ENCODE measurements at regions not wholly inside any gene's neighbourhood (a gene's known extent, or its start where the extent isn't known, plus 50 kb on each side); places are given as distances from the start of the nearest gene placed in this dataset.

GRCh38 chr16:86868070-86868469 lies 289.7 kb downstream of the FOXL1 start:
- DNase-seq, result no peak

DNA sequence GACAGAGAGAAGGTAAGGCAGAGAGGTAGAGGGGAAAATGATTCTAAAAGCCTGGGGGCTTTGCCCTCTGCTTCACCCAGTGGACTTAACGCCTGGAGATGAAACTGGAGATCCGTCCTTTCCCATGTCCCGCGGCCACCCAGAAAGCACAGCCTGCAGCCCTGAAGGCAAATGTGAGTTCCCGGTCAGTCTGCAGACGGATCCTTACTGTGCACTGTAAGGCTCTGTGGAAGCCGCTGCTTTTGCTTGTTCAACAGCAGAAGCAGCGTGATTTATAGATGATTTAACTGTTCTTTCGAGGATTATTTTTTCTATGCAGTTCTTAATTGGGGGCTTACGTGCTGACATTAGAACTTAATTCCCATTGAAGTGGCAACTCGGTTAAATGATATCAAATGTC lies 290.4 kb downstream of the FOXL1 start:
- DNase-seq, result no peak

GRCh38 chr16:86869288-86870022 lies 291.1 kb downstream of the FOXL1 start:
- no peak for DNase-seq

DNA sequence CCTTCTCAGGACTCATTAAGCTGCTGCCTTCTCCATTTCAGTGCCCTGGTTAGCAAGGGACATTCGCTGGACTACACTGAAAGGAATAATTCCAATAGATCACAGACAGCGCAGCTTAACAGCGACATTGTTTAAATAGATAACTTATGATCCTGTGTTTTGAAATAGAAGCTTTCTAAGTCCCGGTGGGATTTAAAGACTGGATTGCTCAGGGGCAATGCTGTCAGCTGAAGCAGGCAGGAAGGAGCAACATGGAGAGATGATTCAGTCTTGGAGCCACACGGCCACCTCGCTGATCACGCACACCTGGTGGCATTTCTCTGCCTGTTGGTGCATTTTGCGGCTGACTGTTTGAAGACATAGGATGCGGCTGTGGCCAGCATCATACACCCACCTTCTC lies 292.0 kb downstream of the FOXL1 start:
- DNase-seq, result no peak

- no peak for DNase-seq
Observed at GRCh38 chr16:86872131-86872530, 293.8 kb downstream of the FOXL1 start.

DNA sequence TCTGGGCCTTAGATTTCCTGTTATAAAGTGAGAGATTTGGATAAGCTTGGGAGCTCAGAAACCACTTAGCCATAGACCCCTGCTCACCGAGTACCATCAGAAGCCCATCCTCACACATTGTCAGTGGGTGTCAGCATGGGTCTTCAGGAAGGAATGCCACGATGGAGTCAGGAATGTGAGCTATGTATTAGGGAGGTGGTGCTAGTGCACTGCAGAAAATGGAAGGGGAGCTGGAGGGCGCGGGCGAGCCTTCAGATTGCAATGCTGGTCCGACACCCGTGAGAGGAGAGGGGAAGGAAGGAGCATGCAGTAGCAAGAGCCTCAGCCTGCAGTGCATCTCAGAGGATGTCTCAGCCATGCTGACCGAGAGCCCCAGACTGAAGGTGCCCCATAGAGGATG lies 294.5 kb downstream of the FOXL1 start:
- DNase-seq, result no peak

DNA sequence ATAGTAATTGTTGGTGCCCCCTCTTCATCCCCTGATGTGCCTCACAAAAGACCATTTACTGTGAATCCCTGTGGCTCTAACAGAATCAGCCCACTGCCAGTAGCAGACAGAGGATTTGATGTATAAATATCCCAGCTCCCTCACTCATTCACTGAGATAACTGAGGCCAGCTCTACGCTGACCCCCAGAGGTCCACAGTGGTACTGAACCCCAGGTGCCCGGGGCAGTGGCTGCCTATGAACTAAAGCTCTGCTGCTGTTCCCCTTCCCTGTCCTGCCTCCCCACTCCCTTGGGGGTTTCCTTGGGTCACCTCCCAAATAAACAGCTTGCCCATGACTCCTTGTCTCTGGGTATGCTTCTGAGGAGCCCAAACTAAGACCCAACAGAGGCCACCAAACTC lies 295.8 kb downstream of the FOXL1 start:
- DNase-seq, result no peak

DNA sequence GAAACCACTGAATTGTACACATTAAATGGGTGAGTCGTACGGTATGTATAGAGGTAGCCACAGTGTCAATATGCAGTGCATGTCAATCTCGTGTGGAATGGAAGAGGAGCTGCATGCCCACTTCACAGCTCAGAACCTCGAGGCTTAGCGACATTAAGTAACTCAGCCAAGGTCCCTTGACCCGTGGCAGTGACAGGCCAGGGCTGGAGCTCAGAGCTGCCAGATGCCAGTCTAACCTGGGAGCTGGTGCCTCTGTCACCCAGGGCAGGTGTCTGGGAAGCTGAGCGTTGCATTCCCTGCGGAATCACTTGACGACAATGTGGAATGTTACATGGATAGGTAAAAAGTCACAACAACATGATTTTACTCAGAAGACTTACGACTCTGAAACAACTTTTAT lies 298.1 kb downstream of the FOXL1 start:
- DNase-seq, result no peak

DNA sequence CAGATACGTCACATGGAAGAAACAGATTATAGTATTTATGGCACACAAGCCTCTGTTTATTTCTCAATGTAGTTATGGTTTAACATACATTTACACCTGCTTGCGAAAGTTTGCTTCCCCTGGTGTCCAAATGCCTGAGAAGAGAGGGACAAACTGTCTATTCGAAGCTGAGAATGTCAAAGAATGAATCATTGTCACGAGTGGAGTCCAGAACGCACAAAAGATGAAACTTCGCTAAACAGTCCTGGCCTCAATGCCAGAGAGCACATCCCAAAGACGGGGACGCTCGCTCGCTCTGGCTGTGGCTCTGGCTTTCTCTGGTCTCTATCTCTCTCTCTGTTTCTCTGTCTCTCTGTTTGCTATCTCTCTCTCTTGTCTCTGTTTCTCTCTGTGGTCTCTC lies 298.8 kb downstream of the FOXL1 start:
- no peak for DNase-seq

- no peak for DNase-seq
Observed at GRCh38 chr16:86877835-86878234, 299.5 kb downstream of the FOXL1 start.

GRCh38 chr16:86878236-86879080 lies 300.1 kb downstream of the FOXL1 start:
- no peak for DNase-seq

DNA sequence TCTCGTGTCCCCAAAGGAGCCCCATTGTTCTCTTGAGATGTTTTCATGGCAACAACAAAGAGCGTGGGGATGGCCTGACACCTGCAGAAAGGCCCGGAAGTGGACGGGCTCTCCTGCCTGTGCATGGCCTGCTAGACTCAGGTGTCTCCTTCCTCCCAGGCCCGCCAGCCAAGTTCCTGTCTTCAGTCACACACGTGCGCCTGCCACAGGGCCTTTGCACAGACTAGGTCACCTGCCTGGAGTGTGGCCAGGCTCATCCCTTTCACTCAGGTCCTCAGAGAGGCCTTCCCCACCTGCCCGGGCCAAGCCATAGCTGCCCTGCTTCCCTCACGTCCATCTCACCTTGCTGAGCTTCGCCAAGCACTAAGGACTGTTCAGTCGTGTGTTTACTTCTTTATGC lies 300.9 kb downstream of the FOXL1 start:
- no peak for DNase-seq

DNA sequence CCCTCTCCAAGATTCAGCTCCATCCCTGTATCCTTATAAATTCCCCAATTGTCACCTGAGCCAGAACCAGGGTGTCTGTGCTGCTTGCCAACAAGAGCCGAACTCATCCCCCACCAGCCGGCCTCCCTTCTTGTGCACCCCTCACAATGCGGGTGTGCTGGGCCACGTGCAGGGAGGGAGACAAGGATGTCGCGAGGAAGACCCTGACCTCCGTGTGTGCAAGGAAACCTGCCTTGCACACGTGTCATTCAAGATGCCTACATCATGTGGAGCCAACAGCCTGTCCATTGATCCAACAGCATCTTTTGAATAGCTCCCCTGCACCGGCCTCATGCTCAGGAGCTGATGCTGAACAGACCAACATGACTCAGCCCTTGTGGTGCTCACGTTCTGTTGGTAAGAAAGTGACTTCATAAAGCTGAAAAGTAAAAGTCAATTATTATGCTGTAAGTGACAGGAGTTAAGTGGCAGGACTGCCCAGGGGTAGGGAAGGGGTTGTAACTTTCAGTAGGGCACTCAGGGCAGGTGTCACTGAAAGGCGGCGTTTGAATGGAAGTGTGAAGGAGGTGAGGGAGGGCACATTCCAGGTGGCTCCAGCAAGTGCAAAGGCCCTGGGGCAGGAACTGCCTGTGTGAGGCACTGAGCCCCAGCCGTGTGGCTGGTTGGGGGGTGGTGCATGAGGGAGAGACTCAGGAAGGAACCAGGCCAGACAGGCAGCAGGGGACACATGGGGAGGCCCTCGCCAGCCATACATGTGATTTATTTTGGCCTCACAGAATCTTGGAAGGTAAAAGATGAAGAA lies 302.2 kb downstream of the FOXL1 start:
- no peak for DNase-seq

GRCh38 chr16:86881118-86881510 lies 302.8 kb downstream of the FOXL1 start:
- no peak for DNase-seq

GRCh38 chr16:86881861-86882273 lies 303.5 kb downstream of the FOXL1 start:
- no peak for DNase-seq

DNA sequence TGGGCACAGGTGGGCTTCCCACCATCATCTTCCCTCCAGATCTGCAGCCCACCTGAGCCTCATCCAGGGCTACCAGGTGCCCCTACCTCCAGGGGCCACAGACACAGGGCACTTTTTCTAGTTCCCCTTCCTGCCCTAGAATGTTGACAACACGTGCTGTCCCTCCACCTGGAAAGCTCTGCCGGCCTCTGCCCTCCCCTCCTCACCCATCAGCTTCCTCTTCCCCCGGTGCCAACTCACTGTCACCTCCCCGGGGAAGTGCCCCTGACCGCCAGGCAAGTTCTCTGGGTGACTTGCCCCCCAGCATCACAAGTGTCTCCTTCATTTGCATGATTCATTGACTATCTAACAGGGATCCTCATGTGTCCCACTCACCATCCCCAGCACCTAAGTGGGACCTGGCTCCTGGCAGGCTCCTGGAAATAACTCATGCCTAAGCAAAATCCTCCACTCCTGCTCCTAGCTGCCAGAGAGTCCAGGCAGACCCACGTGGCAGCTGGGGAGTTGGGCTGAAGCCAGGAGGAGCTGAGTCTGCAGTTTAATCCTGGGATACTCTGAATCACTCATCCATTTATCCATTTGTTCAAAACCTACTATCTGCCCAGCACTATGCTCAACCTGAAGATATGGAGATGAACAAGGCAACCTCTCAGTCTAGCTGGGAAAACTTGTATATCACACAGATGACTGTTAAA lies 304.4 kb downstream of the FOXL1 start:
- no peak for DNase-seq

DNA sequence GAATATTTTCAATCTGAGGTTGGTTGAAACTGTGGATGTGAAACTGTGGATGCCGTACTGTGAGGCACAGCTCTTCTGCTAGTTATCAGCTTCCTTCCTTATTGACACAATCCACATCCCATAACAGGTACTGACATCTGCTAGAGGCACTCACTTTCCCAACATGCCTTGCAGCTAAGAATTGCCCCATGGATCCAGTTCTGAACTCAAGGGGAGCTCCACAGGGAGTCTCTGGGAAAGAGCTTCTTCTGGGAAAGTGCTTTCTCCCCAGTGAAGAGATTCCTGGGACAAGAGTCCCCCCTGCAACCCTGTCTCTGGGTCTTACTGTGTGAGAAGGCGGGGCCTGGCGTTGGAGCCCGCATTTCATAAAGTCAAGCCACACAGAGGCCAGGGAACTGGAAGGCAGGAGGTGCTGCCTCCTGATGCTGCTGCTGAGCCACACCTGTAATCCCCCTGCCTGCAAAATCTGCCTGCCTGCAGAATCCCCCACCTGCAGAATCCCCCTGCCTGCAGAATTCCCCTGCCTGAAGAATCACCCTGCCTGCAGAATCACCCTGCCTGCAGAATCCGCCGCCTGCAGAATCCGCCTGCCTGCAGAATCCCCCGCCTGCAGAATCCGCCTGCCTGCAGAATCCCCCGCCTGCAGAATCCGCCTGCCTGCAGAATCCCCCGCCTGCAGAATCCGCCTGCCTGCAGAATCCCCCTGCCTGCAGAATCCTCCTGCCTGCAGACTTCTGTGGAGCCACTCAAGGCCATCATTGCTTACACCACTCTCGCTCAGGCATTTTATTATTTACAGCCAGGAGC lies 305.4 kb downstream of the FOXL1 start:
- no peak for DNase-seq

DNA sequence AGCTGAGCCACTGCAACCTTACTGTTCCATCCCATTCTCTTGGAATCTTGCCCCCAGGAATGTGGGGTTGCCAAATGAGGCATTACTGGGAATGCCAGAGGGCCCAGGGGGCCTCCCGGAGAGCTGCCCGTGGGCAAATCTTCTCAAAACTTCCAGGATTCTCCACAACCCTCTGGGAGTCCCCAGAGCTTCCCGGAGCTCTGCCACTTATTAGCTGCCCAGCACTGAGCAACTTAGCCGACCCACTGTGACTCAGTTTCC lies 306.0 kb downstream of the FOXL1 start:
- no peak for DNase-seq

DNA sequence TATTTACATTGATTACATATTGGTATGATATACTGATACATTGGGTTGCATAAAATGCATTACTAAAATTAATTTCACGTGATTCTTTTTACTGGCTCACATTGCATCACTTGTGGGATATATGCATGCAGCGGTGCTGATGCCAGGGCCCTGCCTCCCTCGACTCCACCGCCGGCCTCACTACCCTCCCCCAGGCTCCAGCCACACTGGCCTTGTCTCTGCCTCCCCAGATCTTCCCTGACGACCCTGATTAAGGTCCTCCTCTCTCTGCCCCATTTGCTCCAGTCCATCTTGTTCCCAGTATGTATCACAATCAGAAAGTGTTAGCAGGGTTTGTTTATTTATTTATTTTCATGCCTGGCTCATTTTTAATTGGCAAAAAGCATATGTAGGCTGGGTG lies 306.8 kb downstream of the FOXL1 start:
- no peak for DNase-seq

- DNase-seq, result no peak
Observed at GRCh38 chr16:86886651-86887050, 308.3 kb downstream of the FOXL1 start.

GRCh38 chr16:86887416-86887815 lies 309.1 kb downstream of the FOXL1 start:
- DNase-seq, result no peak

Data from renal pelvis (tissue), 1 donor.